Ureter (tissue), 1 donor: ENCODE measurements at regions not wholly inside any gene's neighbourhood (a gene's known extent, or its start where the extent isn't known, plus 50 kb on each side); places are given as distances from the start of the nearest gene placed in this dataset.

Source experiments
- DNase-seq: peaks from one replicate; pipeline ENCODE4 v3.0.0-alpha.2; 2020; ENCODE audit warnings: low spot score
- donor health status: DM: yes; HTN: yes; CAD: no.

GRCh38 chr2:223225266-223225665 is 173.3 kb downstream of the KCNE4 start:
- no peak for DNase-seq

GRCh38 chr2:223226264-223226663 is 174.3 kb downstream of the KCNE4 start:
- no peak for DNase-seq

GRCh38 chr2:223227338-223227737 is 175.3 kb downstream of the KCNE4 start:
- no peak for DNase-seq

GRCh38 chr2:223228871-223229270 is 176.9 kb downstream of the KCNE4 start:
- no peak for DNase-seq

GRCh38 chr2:223230352-223230751 is 178.4 kb downstream of the KCNE4 start:
- DNase-seq = no peak

- no peak for DNase-seq
Measured at GRCh38 chr2:223232285-223232684, 180.3 kb downstream of the KCNE4 start.

GRCh38 chr2:223232896-223233295 is 180.9 kb downstream of the KCNE4 start:
- DNase-seq = no peak

GRCh38 chr2:223235986-223236385 is 184.0 kb downstream of the KCNE4 start:
- DNase-seq = no peak

- DNase-seq = no peak
Measured at GRCh38 chr2:223238301-223238700, 186.3 kb downstream of the KCNE4 start.

GRCh38 chr2:223243233-223243632 is 191.2 kb downstream of the KCNE4 start:
- DNase-seq = no peak

GRCh38 chr2:223247136-223247535 is 195.1 kb downstream of the KCNE4 start:
- no peak for DNase-seq

- no peak for DNase-seq
Measured at GRCh38 chr2:223251656-223252229, 199.8 kb downstream of the KCNE4 start.

- DNase-seq = no peak
Measured at GRCh38 chr2:223260681-223261080, 208.7 kb downstream of the KCNE4 start.

- no peak for DNase-seq
Measured at GRCh38 chr2:223262946-223263345, 211.0 kb downstream of the KCNE4 start.

GRCh38 chr2:223264541-223265193 is 212.7 kb downstream of the KCNE4 start:
- DNase-seq = no peak

GRCh38 chr2:223267160-223267951 is 215.4 kb downstream of the KCNE4 start:
- no peak for DNase-seq

- DNase-seq = no peak
Measured at GRCh38 chr2:223269386-223269785, 217.4 kb downstream of the KCNE4 start.

- DNase-seq = no peak
Measured at GRCh38 chr2:223270548-223270947, 218.6 kb downstream of the KCNE4 start.

GRCh38 chr2:223273995-223274394 is 222.0 kb downstream of the KCNE4 start:
- DNase-seq = no peak

- DNase-seq = no peak
Measured at GRCh38 chr2:223282221-223282620, 230.2 kb downstream of the KCNE4 start.

- no peak for DNase-seq
Measured at GRCh38 chr2:223283329-223283728, 231.3 kb downstream of the KCNE4 start.

GRCh38 chr2:223283771-223284170 is 231.8 kb downstream of the KCNE4 start:
- no peak for DNase-seq
